Liver (tissue), 2 donors: ENCODE measurements at regions not wholly inside any gene's neighbourhood (a gene's known extent, or its start where the extent isn't known, plus 50 kb on each side); places are given as distances from the start of the nearest gene placed in this dataset.

Experiments used
- CTCF ChIP-seq: fragments of 150-350 bp; IDR thresholded peaks from 2 replicates; pipeline ENCODE4 v1.5.1; 2017; ENCODE audit warnings: improper control_type of control experiment, low read depth, low read length; ENCODE audit not compliant: missing input control
- MAX ChIP-seq: IDR thresholded peaks from 2 replicates; pipeline ENCODE4 v1.6.1; 2016; ENCODE audit warnings: antibody characterized with exemption
- TF ChIP-seq, protein P1 (sequence below): IDR thresholded peaks from 2 replicates; pipeline ENCODE4 v1.6.1; 2016; ENCODE audit warnings: antibody characterized with exemption, mild to moderate bottlenecking
- donor health status: healthy.

- TF ChIP-seq MAX: peak; percentile 87
- no peak for TF ChIP-seq CTCF
- TF ChIP-seq, protein P1, sequence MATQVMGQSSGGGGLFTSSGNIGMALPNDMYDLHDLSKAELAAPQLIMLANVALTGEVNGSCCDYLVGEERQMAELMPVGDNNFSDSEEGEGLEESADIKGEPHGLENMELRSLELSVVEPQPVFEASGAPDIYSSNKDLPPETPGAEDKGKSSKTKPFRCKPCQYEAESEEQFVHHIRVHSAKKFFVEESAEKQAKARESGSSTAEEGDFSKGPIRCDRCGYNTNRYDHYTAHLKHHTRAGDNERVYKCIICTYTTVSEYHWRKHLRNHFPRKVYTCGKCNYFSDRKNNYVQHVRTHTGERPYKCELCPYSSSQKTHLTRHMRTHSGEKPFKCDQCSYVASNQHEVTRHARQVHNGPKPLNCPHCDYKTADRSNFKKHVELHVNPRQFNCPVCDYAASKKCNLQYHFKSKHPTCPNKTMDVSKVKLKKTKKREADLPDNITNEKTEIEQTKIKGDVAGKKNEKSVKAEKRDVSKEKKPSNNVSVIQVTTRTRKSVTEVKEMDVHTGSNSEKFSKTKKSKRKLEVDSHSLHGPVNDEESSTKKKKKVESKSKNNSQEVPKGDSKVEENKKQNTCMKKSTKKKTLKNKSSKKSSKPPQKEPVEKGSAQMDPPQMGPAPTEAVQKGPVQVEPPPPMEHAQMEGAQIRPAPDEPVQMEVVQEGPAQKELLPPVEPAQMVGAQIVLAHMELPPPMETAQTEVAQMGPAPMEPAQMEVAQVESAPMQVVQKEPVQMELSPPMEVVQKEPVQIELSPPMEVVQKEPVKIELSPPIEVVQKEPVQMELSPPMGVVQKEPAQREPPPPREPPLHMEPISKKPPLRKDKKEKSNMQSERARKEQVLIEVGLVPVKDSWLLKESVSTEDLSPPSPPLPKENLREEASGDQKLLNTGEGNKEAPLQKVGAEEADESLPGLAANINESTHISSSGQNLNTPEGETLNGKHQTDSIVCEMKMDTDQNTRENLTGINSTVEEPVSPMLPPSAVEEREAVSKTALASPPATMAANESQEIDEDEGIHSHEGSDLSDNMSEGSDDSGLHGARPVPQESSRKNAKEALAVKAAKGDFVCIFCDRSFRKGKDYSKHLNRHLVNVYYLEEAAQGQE: peak; percentile 57
Observed at GRCh38 chr9:82558855-82559630, 503.9 kb downstream of the RASEF start.
